Activated T-helper 2 cell treated with anti-CD3 and anti-CD28 coated beads, Interferon-gamma antibody, Interleukin-2, Interleukin-4, amounts not matched to agents 10 μg/mL and 5 μg/mL and 100 μg/mL, durations not matched to agents 14 hours and 24 hours and 36 hours (primary cell): ENCODE measurements at regions not wholly inside any gene's neighbourhood (a gene's known extent, or its start where the extent isn't known, plus 50 kb on each side); places are given as distances from the start of the nearest gene placed in this dataset.
"Not testable (repeated sequence)": the region's sequence is repeated elsewhere in the genome, so short reads cannot be mapped to it uniquely, and the experiment has no call there.

ENCODE experiments used
- DNase-seq: peaks from one replicate; pipeline ENCODE4 v3.0.0; 2021; ENCODE audit warnings: low spot score
- H3K27ac Mint-ChIP-seq: one replicate; pipeline ENCODE4 v1.8.0; 2021; ENCODE audit warnings: mixed read lengths
- H3K27me3 Mint-ChIP-seq: one replicate; pipeline ENCODE4 v1.8.0; 2021; ENCODE audit warnings: low read depth, mixed read lengths
- H3K36me3 Mint-ChIP-seq: one replicate; pipeline ENCODE4 v1.8.0; 2021; ENCODE audit warnings: low read depth, mixed read lengths
- H3K4me1 Mint-ChIP-seq: one replicate; pipeline ENCODE4 v1.8.0; 2021; ENCODE audit warnings: low read depth, mixed read lengths
- H3K4me3 Mint-ChIP-seq: one replicate; pipeline ENCODE4 v1.8.0; 2021; ENCODE audit warnings: low read depth, mild to moderate bottlenecking, moderate library complexity, mixed read lengths
- H3K9me3 Mint-ChIP-seq: one replicate; pipeline ENCODE4 v1.8.0; 2021; ENCODE audit warnings: mixed read lengths
- intact Hi-C: fragments of 100-400 bp; cut with micrococcal nuclease; formaldehyde crosslinking; loops from one replicate; pipeline ENCODE4 v1.15.1; 2023

GRCh38 chr3:185306286-185306685 is 52.4 kb upstream of the EHHADH start:
- Mint-ChIP-seq H3K36me3 (peaks cover 24% of the 10 kb centered on the region), H3K9me3 (peaks cover 30% of the 10 kb centered on the region)
- H3K27ac Mint-ChIP-seq, DNase-seq, H3K4me3 Mint-ChIP-seq, H3K27me3 Mint-ChIP-seq, H3K4me1 Mint-ChIP-seq: not testable (repeated sequence)
- intact Hi-C loops: loop anchor here (10.0 kb wide), 1 partner anchor 431 kb away; no protein-coding TSS in a partner anchor

GRCh38 chr3:185306847-185307246 is 53.0 kb upstream of the EHHADH start:
- Mint-ChIP-seq H3K36me3 (peaks cover 24% of the 10 kb centered on the region), H3K9me3 (peaks cover 30% of the 10 kb centered on the region), H3K27me3 (no peaks in the 10 kb centered on the region), H3K4me3 (no peak overlapping the region), H3K27ac (no peak overlapping the region), H3K4me1 (peaks cover 5% of the 10 kb centered on the region)
- no peak for DNase-seq
- intact Hi-C loops: loop anchor here (10.0 kb wide), 1 partner anchor 432 kb away; no protein-coding TSS in a partner anchor

- intact Hi-C loops: loop anchor here (10.0 kb wide), 1 partner anchor 433 kb away; no protein-coding TSS in a partner anchor
- no peaks in the 10 kb centered on the region for H3K27me3 Mint-ChIP-seq
- no peak overlapping the region for H3K4me3 Mint-ChIP-seq
- DNase-seq: peak; percentile 14
- peaks cover 30% of the 10 kb centered on the region for H3K9me3 Mint-ChIP-seq
- H3K4me1 Mint-ChIP-seq: peaks cover 5% of the 10 kb centered on the region
- no peak overlapping the region for H3K27ac Mint-ChIP-seq
- peaks cover 24% of the 10 kb centered on the region for H3K36me3 Mint-ChIP-seq
These were observed 54.4 kb upstream of the EHHADH start for GRCh38 chr3:185308126-185308754.

GRCh38 chr3:185309302-185309701 is 53.6 kb upstream of the MAP3K13 start:
- no peak for DNase-seq
- H3K4me3 Mint-ChIP-seq: no peak overlapping the region
- H3K27ac Mint-ChIP-seq: no peak overlapping the region
- H3K4me1 Mint-ChIP-seq: peaks cover 5% of the 10 kb centered on the region
- no peaks in the 10 kb centered on the region for H3K27me3 Mint-ChIP-seq
- intact Hi-C loops: loop anchor here (10.0 kb wide), 1 partner anchor 435 kb away; no protein-coding TSS in a partner anchor
- H3K9me3 Mint-ChIP-seq: peaks cover 30% of the 10 kb centered on the region
- H3K36me3 Mint-ChIP-seq: peaks cover 24% of the 10 kb centered on the region

- H3K9me3 Mint-ChIP-seq: peaks cover 30% of the 10 kb centered on the region
- no peaks in the 10 kb centered on the region for H3K27me3 Mint-ChIP-seq
- H3K27ac Mint-ChIP-seq: no peak overlapping the region
- H3K4me3 Mint-ChIP-seq: no peak overlapping the region
- peaks cover 5% of the 10 kb centered on the region for H3K4me1 Mint-ChIP-seq
- intact Hi-C loops: loop anchor here (10.0 kb wide), 1 partner anchor 435 kb away; no protein-coding TSS in a partner anchor
- peaks cover 23% of the 10 kb centered on the region for H3K36me3 Mint-ChIP-seq
- DNase-seq: no peak
These were observed 53.1 kb upstream of the MAP3K13 start for GRCh38 chr3:185309795-185310194.

GRCh38 chr3:185311991-185312390 is 50.9 kb upstream of the MAP3K13 start:
- peaks cover 12% of the 10 kb centered on the region for H3K36me3 Mint-ChIP-seq
- intact Hi-C loops: no loop called here
- H3K27ac Mint-ChIP-seq: no peak overlapping the region
- peaks cover 4% of the 10 kb centered on the region for H3K4me1 Mint-ChIP-seq
- no peak for DNase-seq
- H3K9me3 Mint-ChIP-seq: peaks cover 24% of the 10 kb centered on the region
- H3K4me3 Mint-ChIP-seq: no peak overlapping the region
- H3K27me3 Mint-ChIP-seq: no peaks in the 10 kb centered on the region
